ENCODE measurements at regions not wholly inside any gene's neighbourhood (a gene's known extent, or its start where the extent isn't known, plus 50 kb on each side); places are given as distances from the start of the nearest gene placed in this dataset.
"Not testable (repeated sequence)": the region's sequence is repeated elsewhere in the genome, so short reads cannot be mapped to it uniquely, and the experiment has no call there.

GRCh38 chr1:2949966-2950925 is 71.0 kb upstream of the ACTRT2 start:
- no peak for DNase-seq

DNA sequence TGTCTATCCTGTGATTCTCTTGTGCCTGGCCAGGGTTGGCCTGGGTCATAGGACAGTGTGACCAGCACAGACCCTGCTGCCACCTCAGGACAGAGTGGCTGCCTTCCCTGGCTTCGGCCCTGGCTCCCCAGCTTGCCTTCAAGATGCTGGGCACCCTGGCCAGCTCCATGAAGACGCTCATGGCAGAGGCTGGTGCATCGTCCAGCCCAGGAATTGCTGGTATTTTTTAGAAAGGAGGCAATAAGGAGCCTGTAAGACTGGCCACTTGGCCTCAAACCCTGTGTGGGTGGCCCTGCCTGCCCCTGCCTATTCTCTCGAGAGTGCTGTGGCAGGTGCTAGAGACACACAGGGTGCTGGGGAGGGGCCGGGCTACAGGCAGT is 70.4 kb upstream of the ACTRT2 start:
- DNase-seq, result no peak

GRCh38 chr1:2951856-2952255 is 69.4 kb upstream of the ACTRT2 start:
- no peak for DNase-seq

- no peak for DNase-seq
Observed at GRCh38 chr1:2952371-2952770, 68.9 kb upstream of the ACTRT2 start.

GRCh38 chr1:2952992-2953391 is 68.3 kb upstream of the ACTRT2 start:
- no peak for DNase-seq

GRCh38 chr1:2953688-2954285 is 67.5 kb upstream of the ACTRT2 start:
- no peak for DNase-seq

GRCh38 chr1:2955652-2956051 is 65.6 kb upstream of the ACTRT2 start:
- DNase-seq, result no peak

- no peak for DNase-seq
Observed at GRCh38 chr1:2956576-2956975, 64.7 kb upstream of the ACTRT2 start.

DNA sequence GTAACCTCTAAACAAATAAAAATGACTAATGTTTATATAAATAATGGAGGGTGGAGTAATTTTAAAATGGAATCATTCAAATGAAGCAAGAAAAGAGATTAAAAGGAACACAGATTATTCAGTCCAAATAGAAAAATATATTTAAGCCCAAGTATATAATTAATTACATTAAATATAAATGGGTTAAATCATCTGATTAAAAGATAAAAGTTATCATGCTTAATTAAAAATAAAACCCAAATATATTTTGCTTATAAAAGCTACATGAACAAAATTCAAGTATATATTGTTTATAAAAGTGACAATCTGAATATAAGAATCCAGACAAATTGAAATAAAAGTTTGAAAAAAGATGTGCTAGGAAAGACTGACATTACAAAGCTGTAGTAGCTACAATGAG is 63.9 kb upstream of the ACTRT2 start:
- DNase-seq, result no peak

DNA sequence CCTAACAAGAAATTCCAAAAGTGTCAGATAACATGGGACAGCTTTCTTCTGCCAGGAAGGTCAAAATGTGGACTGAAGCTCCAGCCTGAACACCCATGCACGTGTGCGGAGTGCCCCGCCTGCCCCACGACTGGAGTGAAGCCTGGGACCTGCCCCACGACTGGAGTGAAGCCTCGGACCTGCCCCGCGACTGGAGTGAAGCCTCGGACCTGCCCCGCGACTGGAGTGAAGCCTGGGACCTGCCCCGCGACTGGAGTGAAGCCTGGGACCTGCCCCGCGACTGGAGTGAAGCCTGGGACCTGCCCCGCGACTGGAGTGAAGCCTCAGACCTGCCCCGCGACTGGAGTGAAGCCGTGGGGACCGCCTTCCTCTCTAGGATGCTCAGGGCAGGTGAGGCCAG is 61.4 kb upstream of the ACTRT2 start:
- DNase-seq, result not testable (repeated sequence)

- no peak for DNase-seq
Observed at GRCh38 chr1:2961081-2961480, 60.2 kb upstream of the ACTRT2 start.

GRCh38 chr1:2961661-2962060 is 59.6 kb upstream of the ACTRT2 start:
- DNase-seq, result no peak

DNA sequence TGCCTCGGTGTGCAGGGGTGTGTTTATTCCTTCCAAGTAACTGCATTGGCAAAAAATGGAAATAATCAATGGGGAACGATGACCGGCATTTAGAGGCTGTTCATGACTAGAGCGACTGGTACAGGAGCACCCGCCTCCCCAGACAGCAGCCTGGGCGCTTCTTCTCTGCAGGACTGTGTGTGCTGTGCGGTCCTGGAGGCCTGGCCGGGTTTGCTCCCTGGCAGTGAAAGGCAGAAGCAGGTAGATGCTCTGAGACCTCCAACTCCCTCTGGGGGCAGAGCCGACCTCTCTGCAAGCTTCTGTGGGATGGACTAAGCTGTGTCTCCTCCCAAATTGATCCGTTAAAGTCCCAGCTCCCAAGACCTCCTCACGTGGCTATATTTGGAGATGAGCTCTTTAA is 59.2 kb upstream of the ACTRT2 start:
- no peak for DNase-seq

GRCh38 chr1:2962541-2962940 is 58.7 kb upstream of the ACTRT2 start:
- no peak for DNase-seq

DNA sequence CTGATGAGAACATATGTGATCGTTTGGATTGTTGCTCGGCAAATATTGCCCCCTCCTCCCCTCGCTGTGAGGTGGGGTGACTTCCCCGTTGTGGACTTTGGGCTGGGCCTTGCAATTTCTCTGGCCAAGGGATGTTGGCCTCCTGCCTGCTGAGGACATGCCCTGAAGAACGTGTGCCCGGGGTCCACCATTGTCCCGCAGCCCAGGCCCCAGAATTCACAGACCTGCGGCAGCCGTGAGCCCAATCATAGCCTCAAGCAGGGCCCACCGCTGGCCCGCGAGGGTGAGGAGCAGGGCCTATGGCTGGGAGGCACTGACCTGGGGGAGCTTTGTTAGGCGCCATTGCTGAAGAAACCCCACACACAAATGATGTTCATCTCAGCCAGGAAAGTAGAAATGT is 58.3 kb upstream of the ACTRT2 start:
- DNase-seq, result no peak

GRCh38 chr1:2965676-2966075 is 55.6 kb upstream of the ACTRT2 start:
- no peak for DNase-seq

- DNase-seq, result peak in 1 of 2 donors; percentile 34
Observed at GRCh38 chr1:2966449-2967328, 54.6 kb upstream of the ACTRT2 start.

DNA sequence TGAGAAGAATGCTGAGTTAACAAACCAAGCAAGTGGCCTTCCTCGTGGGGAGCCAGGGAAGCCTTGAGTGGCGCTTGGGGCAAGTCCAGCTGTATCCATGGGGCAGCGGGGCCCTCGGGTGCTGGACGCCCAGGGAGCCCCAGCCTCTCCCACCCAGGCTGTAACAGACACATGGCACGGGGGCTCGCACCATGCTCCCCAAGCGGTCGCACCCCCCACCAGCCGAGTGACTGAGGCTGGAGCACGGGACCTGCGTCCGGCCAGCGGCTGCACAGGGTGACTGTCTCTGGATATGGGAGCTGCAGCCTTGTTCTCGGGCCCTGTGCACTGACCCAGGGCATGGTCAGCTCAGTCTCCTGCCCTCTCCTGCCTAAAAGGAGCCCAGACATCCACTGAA is 53.9 kb upstream of the ACTRT2 start:
- DNase-seq, result no peak

DNA sequence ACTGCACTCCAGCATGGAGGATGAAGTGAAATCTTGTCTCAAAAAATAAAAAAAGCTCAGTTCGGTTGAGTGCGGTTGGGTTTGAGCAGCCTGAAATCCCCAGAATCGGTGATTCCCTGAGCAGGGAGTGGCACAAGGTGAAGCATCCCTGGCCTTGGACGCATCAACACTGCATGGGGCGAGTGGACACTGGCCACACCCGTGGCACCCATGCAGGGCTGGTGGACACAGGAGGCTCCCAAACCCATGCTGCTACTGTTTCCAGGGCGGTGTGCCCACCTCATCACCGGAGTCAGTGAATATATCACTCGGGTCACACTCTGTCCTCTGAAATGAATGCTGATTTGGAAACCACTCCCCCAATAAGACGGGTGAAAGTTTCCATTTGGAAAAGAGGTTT is 53.4 kb upstream of the ACTRT2 start:
- no peak for DNase-seq

- peak; percentile 26 to 36 for DNase-seq
Observed at GRCh38 chr1:2968471-2968881, 52.8 kb upstream of the ACTRT2 start.

DNA sequence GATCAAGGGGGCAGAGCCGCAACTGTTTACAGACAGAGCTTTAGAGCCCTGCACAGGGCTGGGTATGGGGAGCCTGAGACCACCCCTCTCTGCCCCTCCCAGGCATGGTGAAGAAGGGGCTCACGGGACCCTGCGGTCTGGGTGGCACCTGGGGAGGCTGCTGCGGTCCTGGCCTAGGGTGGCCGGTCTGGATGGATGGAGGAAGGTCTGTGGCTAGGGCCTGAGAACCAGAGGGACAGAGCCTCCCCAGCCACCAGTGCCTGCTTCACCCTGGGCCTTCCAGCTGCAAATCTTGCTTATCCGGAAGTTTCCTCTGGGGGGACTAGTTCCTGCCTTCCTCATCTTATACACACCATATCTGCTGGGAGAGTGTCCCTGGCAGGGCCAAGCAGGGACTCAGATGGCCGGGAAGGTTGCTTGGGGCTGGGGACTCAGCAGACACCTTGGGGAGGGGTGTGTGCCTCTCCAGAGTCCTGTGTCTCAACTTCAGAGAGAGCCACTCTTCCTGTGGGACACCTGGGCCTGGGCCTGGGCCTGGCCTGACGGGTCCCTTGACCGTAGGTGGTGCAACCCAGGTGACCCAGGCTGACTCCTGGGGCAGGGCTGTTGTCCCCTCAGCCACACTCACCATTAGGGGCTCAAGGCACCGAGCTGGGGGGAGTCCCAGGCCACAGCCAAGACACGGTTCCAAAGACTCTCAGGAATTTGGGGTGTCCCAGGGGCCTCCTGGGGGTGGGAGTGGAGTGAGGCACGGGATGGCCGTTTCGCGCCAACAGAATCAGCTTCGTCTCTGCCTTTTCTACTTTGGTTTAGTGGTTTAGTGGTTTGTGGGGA is 52.0 kb upstream of the ACTRT2 start:
- no peak for DNase-seq

All from right lung (tissue), 2 donors.